ENCODE measurements at regions not wholly inside any gene's neighbourhood (a gene's known extent, or its start where the extent isn't known, plus 50 kb on each side); places are given as distances from the start of the nearest gene placed in this dataset.

DNA sequence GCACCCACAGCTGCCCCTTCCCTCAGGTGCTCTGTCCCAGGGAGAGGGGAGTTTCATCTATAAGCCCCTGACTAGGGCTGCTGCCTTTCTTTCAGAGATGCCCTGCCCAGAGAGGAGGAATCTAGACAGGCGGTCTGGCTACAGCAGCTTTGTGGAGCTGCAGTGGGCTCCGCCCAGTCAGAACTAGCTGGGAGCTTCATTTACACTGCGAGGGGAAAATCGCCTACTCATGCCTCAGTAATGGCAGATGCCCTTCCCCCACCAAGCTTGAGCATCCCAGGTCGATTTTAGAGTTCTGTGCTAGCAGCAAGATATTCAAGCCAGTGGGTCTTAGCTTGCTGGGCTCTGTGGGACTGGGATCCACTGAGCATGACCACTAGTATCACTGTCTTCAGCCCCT, 181.2 kb upstream of the RARB start:
- H3K4me2 ChIP-seq (ENCODE audit: control insufficient read depth, insufficient read depth), result no peak overlapping the region
- 3% methylated on average over 5 of the region's 5 CpGs for WGBS (ENCODE audit: insufficient coverage, insufficient replicate concordance, low lambda C conversion rate, missing lambda C conversion rate)
- TF ChIP-seq POU2F2 (IDR thresholded peaks at IDR 0.05; ENCODE audit: borderline replicate concordance, low read depth, low read length) (no peak), FOXK2 (IDR thresholded peaks at IDR 0.05) (no peak), MXI1 (IDR thresholded peaks at IDR 0.05; ENCODE audit: low read depth, low read length) (no peak), KAT2A (conservative IDR thresholded peaks at IDR 0.05; ENCODE audit: control insufficient read depth, low read depth, low read length) (no peak), PML (IDR thresholded peaks at IDR 0.05; ENCODE audit: low read length) (no peak), RUNX3 (IDR thresholded peaks at IDR 0.05; ENCODE audit: low read length) (no peak), NR2C1 (IDR thresholded peaks at IDR 0.05) (no peak)
- TF ChIP-seq, protein P1, sequence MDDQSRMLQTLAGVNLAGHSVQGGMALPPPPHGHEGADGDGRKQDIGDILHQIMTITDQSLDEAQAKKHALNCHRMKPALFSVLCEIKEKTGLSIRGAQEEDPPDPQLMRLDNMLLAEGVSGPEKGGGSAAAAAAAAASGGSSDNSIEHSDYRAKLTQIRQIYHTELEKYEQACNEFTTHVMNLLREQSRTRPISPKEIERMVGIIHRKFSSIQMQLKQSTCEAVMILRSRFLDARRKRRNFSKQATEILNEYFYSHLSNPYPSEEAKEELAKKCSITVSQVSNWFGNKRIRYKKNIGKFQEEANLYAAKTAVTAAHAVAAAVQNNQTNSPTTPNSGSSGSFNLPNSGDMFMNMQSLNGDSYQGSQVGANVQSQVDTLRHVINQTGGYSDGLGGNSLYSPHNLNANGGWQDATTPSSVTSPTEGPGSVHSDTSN (IDR thresholded peaks at IDR 0.05; ENCODE audit: insufficient replicate concordance, low read depth, low read length), result no peak
- no peak overlapping the region for H2AFZ ChIP-seq (ENCODE audit: control insufficient read depth, low read depth, low read length)
- RAD21 ChIA-PET (ENCODE audit: unreplicated experiment), result no interaction called here
- CTCF ChIA-PET, result no interaction called here
- no peak overlapping the region for H3K9ac ChIP-seq (ENCODE audit: control insufficient read depth, insufficient read depth, low read length)
- H3K9me3 ChIP-seq (replicated peaks; ENCODE audit: control insufficient read depth, insufficient read depth, low read length), result no peaks in the 10 kb centered on the region
- intact Hi-C loops (cut with micrococcal nuclease; ENCODE audit: unreplicated experiment) (no loop called here), in situ Hi-C loops (cut with MboI) (no loop called here)
- H3K79me2 ChIP-seq (ENCODE audit: control insufficient read depth, insufficient read depth, low read length), result no peaks in the 10 kb centered on the region
- FAIRE-seq, result no peak
- H4K20me1 ChIP-seq (ENCODE audit: control insufficient read depth, insufficient read depth), result no peaks in the 10 kb centered on the region
- BruUV-seq (replicated peaks), result no TSS peak
- POLR2A ChIA-PET, result no interaction called here
- no peak overlapping the region for H3K27ac ChIP-seq (ENCODE audit: control insufficient read depth, insufficient read depth)
- no peaks in the 10 kb centered on the region for H3K4me1 ChIP-seq (ENCODE audit: control insufficient read depth, insufficient read depth, low read length)
- H3K36me3 ChIP-seq (ENCODE audit: control insufficient read depth in 2 of 2, insufficient read depth in 2 of 2, low read length in 1 of 2), result no peaks in the 10 kb centered on the region
- no peak for DNase-seq (ENCODE audit: low read depth, low spot score)
- SMC1A ChIA-PET (ENCODE audit: uncharacterized antibody, unreplicated experiment), result no interaction called here
- H3K4me3 ChIP-seq, result no peak overlapping the region
- ATAC-seq, result no peak
- H3K27me3 ChIP-seq (replicated peaks in 1 of 2; ENCODE audit: control insufficient read depth in 2 of 2, insufficient read depth in 2 of 2, low read length in 1 of 2), result no peaks in the 10 kb centered on the region

DNA sequence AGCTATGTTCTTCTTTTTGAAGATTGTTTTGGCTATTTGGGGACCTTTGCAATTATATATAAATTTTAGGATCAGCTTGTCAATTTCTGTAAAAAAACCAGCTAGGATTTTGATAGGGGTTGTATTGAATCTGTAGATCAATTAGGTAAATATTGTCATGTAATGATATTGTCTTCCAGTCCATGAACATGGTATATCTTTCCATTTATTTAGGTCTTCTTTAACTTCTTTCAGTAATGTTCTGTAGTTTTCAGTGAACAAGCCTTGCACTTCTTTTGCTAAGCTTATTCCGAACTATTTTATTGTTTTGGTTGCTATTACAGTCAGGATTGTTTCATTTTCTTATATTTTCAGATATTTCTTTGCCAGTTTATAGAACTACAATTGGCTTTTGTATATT, 175.8 kb upstream of the RARB start:
- Histone ChIP-seq H3K4me1 (ENCODE audit: control insufficient read depth, insufficient read depth, low read length) (no peaks in the 10 kb centered on the region), H3K27ac (ENCODE audit: control insufficient read depth, insufficient read depth) (no peak overlapping the region), H3K79me2 (ENCODE audit: control insufficient read depth, insufficient read depth, low read length) (no peaks in the 10 kb centered on the region), H3K4me2 (ENCODE audit: control insufficient read depth, insufficient read depth) (no peak overlapping the region), H3K4me3 (no peak overlapping the region), H4K20me1 (ENCODE audit: control insufficient read depth, insufficient read depth) (no peaks in the 10 kb centered on the region), H2AFZ (ENCODE audit: control insufficient read depth, low read depth, low read length) (no peak overlapping the region), H3K27me3 (replicated peaks in 1 of 2; ENCODE audit: control insufficient read depth in 2 of 2, insufficient read depth in 2 of 2, low read length in 1 of 2) (no peaks in the 10 kb centered on the region), H3K9ac (ENCODE audit: control insufficient read depth, insufficient read depth, low read length) (no peak overlapping the region), H3K36me3 (ENCODE audit: control insufficient read depth in 2 of 2, insufficient read depth in 2 of 2, low read length in 1 of 2) (no peaks in the 10 kb centered on the region), H3K9me3 (replicated peaks; ENCODE audit: control insufficient read depth, insufficient read depth, low read length) (no peaks in the 10 kb centered on the region)
- SMC1A ChIA-PET (ENCODE audit: uncharacterized antibody, unreplicated experiment), result no interaction called here
- CTCF ChIA-PET, result no interaction called here
- FAIRE-seq (no peak), ATAC-seq (no peak), DNase-seq (ENCODE audit: low read depth, low spot score) (no peak)
- in situ Hi-C loops (cut with MboI), result no loop called here
- BruUV-seq (replicated peaks), result no TSS peak
- RAD21 ChIA-PET (ENCODE audit: unreplicated experiment), result no interaction called here
- 0% methylated on average over 1 of the region's 1 CpG for WGBS (ENCODE audit: insufficient coverage, insufficient replicate concordance, low lambda C conversion rate, missing lambda C conversion rate)
- POLR2A ChIA-PET, result no interaction called here
- intact Hi-C loops (cut with micrococcal nuclease; ENCODE audit: unreplicated experiment), result no loop called here
- TF ChIP-seq POLR2A (IDR thresholded peaks at IDR 0.05; ENCODE audit: low read depth, low read length), result no peak
- TF ChIP-seq ELK1 (IDR thresholded peaks at IDR 0.05; ENCODE audit: low read depth, low read length), result no peak
- no peak for TF ChIP-seq NFXL1 (IDR thresholded peaks at IDR 0.05; ENCODE audit: borderline replicate concordance)
- TF ChIP-seq IRF3 (IDR thresholded peaks at IDR 0.05), result no peak
- TF ChIP-seq, protein P2, sequence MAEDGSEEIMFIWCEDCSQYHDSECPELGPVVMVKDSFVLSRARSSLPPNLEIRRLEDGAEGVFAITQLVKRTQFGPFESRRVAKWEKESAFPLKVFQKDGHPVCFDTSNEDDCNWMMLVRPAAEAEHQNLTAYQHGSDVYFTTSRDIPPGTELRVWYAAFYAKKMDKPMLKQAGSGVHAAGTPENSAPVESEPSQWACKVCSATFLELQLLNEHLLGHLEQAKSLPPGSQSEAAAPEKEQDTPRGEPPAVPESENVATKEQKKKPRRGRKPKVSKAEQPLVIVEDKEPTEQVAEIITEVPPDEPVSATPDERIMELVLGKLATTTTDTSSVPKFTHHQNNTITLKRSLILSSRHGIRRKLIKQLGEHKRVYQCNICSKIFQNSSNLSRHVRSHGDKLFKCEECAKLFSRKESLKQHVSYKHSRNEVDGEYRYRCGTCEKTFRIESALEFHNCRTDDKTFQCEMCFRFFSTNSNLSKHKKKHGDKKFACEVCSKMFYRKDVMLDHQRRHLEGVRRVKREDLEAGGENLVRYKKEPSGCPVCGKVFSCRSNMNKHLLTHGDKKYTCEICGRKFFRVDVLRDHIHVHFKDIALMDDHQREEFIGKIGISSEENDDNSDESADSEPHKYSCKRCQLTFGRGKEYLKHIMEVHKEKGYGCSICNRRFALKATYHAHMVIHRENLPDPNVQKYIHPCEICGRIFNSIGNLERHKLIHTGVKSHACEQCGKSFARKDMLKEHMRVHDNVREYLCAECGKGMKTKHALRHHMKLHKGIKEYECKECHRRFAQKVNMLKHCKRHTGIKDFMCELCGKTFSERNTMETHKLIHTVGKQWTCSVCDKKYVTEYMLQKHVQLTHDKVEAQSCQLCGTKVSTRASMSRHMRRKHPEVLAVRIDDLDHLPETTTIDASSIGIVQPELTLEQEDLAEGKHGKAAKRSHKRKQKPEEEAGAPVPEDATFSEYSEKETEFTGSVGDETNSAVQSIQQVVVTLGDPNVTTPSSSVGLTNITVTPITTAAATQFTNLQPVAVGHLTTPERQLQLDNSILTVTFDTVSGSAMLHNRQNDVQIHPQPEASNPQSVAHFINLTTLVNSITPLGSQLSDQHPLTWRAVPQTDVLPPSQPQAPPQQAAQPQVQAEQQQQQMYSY (CRISPR knock-in tag; IDR thresholded peaks at IDR 0.05), result no peak

All from GM12878 (cell line).